GM23338 (cell line): ENCODE measurements at regions not wholly inside any gene's neighbourhood (a gene's known extent, or its start where the extent isn't known, plus 50 kb on each side); places are given as distances from the start of the nearest gene placed in this dataset.

Experiments
- ATAC-seq: fragments of 200-7000 bp; cut with Tn5 transposase; 3 replicates; pipeline ENCODE4 v1.9.1; 2020
- DNase-seq: peaks from one replicate; pipeline ENCODE4 v3.0.0-alpha.2; 2015; ENCODE audit warnings: low spot score
- H2AFZ ChIP-seq: fragments of 200-600 bp; sonication (generic); 2 replicates; pipeline ENCODE4 v1.8.0; 2016; ENCODE audit warnings: antibody characterized with exemption, mild to moderate bottlenecking, moderate library complexity
- H3F3A ChIP-seq: fragments of 200-600 bp; sonication (generic); replicated peaks from 2 replicates; pipeline ENCODE4 v1.8.0; 2017; ENCODE audit warnings: antibody characterized with exemption, mixed run types, low read depth
- H3K27ac ChIP-seq: fragments of 200-600 bp; sonication (generic); 2 replicates; pipeline ENCODE4 v1.6.1; 2016; ENCODE audit warnings: low read depth
- H3K27me3 ChIP-seq: fragments of 200-600 bp; sonication (generic); 2 replicates; pipeline ENCODE4 v1.8.0; 2016; ENCODE audit warnings: mild to moderate bottlenecking, mixed run types, moderate library complexity; ENCODE audit not compliant: insufficient read depth
- H3K36me3 ChIP-seq: fragments of 200-600 bp; sonication (generic); 2 replicates; pipeline ENCODE4 v1.8.0; 2016; ENCODE audit warnings: mild to moderate bottlenecking; ENCODE audit not compliant: insufficient read depth
- H3K4me1 ChIP-seq: fragments of 200-600 bp; sonication (generic); 2 replicates; pipeline ENCODE4 v1.8.0; 2016; ENCODE audit warnings: mild to moderate bottlenecking, moderate library complexity; ENCODE audit not compliant: insufficient read depth
- H3K4me2 ChIP-seq: fragments of 200-600 bp; sonication (generic); 2 replicates; pipeline ENCODE4 v1.7.1; 2017; ENCODE audit warnings: mixed run types
- H3K4me3 ChIP-seq: fragments of 200-600 bp; sonication (generic); 2 replicates; pipeline ENCODE4 v1.6.1; 2016; ENCODE audit warnings: mixed run types
- H3K79me2 ChIP-seq: fragments of 200-600 bp; sonication (generic); replicated peaks from 2 replicates; pipeline ENCODE4 v1.8.0; 2017; ENCODE audit warnings: mild to moderate bottlenecking; ENCODE audit not compliant: insufficient read depth
- H3K9me2 ChIP-seq: fragments of 200-600 bp; sonication (generic); 2 replicates; pipeline ENCODE4 v1.8.0; 2017; ENCODE audit not compliant: insufficient read depth
- H4K20me1 ChIP-seq: fragments of 200-600 bp; sonication (generic); replicated peaks from 2 replicates; pipeline ENCODE4 v1.8.0; 2017; ENCODE audit warnings: mild to moderate bottlenecking; ENCODE audit not compliant: insufficient read depth
- H3K27ac Mint-ChIP-seq: 2 replicates; pipeline ENCODE4 v1.8.0; 2020; ENCODE audit warnings: inconsistent platforms, mild to moderate bottlenecking, moderate library complexity, mixed read lengths
- H3K27me3 Mint-ChIP-seq: 3 replicates; pipeline ENCODE4 v1.8.0; 2022; ENCODE audit warnings: low read depth, mild to moderate bottlenecking, moderate library complexity, mixed read lengths, inconsistent platforms; ENCODE audit not compliant: insufficient read depth, poor library complexity
- H3K36me3 Mint-ChIP-seq: 3 replicates; pipeline ENCODE4 v1.8.0; 2021; ENCODE audit warnings: low read depth, mild to moderate bottlenecking, inconsistent platforms, moderate library complexity, mixed read lengths
- H3K4me1 Mint-ChIP-seq: 3 replicates; pipeline ENCODE4 v1.8.0; 2020; ENCODE audit warnings: mild to moderate bottlenecking, inconsistent platforms, mixed read lengths
- H3K4me3 Mint-ChIP-seq: 3 replicates; pipeline ENCODE4 v1.8.0; 2021; ENCODE audit warnings: moderate library complexity, mild to moderate bottlenecking, inconsistent platforms, mixed read lengths
- H3K9me3 Mint-ChIP-seq: 3 replicates; pipeline ENCODE4 v1.8.0; 2020; ENCODE audit warnings: moderate library complexity, mild to moderate bottlenecking, inconsistent platforms, mixed read lengths
- CREB1 ChIP-seq: fragments of 250-450 bp; sonication (Bioruptor Pico); IDR thresholded peaks from 2 replicates; pipeline ENCODE4 v1.5.0; 2020; ENCODE audit warnings: low read depth, mild to moderate bottlenecking, moderate library complexity
- EZH2 ChIP-seq: fragments of 200-600 bp; sonication (generic); IDR thresholded peaks from one replicate; pipeline ENCODE4 v1.8.0; 2017; ENCODE audit warnings: antibody characterized with exemption, mild to moderate bottlenecking, low read depth; ENCODE audit not compliant: unreplicated experiment
- EZH2phosphoT487 ChIP-seq: fragments of 200-600 bp; sonication (generic); IDR thresholded peaks from one replicate; pipeline ENCODE4 v1.8.1; 2018; ENCODE audit warnings: antibody characterized with exemption; ENCODE audit not compliant: unreplicated experiment
- JUNB ChIP-seq: IDR thresholded peaks from one replicate; pipeline ENCODE4 v1.6.1; 2016; ENCODE audit warnings: antibody characterized with exemption; ENCODE audit not compliant: unreplicated experiment
- NANOG ChIP-seq: IDR thresholded peaks from 2 replicates; pipeline ENCODE4 v1.6.1; 2016; ENCODE audit warnings: antibody characterized with exemption, borderline replicate concordance
- TF ChIP-seq, protein P1 (sequence below): fragments of 250-450 bp; sonication (Bioruptor Pico); IDR thresholded peaks from 2 replicates; pipeline ENCODE4 v1.5.0; 2020; ENCODE audit warnings: mild to moderate bottlenecking, moderate library complexity
- TF ChIP-seq, protein P2 (sequence below), 2 experiments: fragments of 200-600 bp in 1 of 2; sonication (generic) in 1 of 2; conservative IDR thresholded peaks; 2 replicates each; pipeline versions ENCODE4 v1.5.1 to v1.6.1; 2016 to 2017; ENCODE audit warnings: antibody characterized with exemption in 2 of 2, low read depth in 2 of 2, mild to moderate bottlenecking in 2 of 2, moderate library complexity in 1 of 2
- TF ChIP-seq, protein P3 (sequence below): IDR thresholded peaks from 2 replicates; pipeline ENCODE4 v1.6.1; 2016; ENCODE audit warnings: antibody characterized with exemption

DNA sequence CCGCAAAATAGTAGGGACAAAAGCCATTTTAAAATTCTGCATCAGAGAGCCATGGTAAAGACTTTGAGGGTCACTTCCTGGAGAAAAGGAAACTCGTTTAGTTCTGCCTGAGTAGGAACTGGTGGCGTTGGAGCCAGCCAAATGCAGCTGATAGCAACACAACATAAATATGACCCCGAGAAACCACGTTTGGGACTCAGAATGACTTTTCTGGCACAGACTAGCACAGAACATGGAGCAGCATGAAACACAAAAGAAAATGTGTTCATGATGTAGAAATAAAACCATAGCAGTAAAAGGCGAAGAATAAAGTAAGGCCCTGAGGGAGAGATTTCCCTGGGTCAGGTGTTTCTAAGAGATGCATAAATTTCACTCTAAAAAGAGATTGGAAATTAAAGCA lies 149.2 kb upstream of the KLHL29 start (continued):
- TF ChIP-seq, protein P1, sequence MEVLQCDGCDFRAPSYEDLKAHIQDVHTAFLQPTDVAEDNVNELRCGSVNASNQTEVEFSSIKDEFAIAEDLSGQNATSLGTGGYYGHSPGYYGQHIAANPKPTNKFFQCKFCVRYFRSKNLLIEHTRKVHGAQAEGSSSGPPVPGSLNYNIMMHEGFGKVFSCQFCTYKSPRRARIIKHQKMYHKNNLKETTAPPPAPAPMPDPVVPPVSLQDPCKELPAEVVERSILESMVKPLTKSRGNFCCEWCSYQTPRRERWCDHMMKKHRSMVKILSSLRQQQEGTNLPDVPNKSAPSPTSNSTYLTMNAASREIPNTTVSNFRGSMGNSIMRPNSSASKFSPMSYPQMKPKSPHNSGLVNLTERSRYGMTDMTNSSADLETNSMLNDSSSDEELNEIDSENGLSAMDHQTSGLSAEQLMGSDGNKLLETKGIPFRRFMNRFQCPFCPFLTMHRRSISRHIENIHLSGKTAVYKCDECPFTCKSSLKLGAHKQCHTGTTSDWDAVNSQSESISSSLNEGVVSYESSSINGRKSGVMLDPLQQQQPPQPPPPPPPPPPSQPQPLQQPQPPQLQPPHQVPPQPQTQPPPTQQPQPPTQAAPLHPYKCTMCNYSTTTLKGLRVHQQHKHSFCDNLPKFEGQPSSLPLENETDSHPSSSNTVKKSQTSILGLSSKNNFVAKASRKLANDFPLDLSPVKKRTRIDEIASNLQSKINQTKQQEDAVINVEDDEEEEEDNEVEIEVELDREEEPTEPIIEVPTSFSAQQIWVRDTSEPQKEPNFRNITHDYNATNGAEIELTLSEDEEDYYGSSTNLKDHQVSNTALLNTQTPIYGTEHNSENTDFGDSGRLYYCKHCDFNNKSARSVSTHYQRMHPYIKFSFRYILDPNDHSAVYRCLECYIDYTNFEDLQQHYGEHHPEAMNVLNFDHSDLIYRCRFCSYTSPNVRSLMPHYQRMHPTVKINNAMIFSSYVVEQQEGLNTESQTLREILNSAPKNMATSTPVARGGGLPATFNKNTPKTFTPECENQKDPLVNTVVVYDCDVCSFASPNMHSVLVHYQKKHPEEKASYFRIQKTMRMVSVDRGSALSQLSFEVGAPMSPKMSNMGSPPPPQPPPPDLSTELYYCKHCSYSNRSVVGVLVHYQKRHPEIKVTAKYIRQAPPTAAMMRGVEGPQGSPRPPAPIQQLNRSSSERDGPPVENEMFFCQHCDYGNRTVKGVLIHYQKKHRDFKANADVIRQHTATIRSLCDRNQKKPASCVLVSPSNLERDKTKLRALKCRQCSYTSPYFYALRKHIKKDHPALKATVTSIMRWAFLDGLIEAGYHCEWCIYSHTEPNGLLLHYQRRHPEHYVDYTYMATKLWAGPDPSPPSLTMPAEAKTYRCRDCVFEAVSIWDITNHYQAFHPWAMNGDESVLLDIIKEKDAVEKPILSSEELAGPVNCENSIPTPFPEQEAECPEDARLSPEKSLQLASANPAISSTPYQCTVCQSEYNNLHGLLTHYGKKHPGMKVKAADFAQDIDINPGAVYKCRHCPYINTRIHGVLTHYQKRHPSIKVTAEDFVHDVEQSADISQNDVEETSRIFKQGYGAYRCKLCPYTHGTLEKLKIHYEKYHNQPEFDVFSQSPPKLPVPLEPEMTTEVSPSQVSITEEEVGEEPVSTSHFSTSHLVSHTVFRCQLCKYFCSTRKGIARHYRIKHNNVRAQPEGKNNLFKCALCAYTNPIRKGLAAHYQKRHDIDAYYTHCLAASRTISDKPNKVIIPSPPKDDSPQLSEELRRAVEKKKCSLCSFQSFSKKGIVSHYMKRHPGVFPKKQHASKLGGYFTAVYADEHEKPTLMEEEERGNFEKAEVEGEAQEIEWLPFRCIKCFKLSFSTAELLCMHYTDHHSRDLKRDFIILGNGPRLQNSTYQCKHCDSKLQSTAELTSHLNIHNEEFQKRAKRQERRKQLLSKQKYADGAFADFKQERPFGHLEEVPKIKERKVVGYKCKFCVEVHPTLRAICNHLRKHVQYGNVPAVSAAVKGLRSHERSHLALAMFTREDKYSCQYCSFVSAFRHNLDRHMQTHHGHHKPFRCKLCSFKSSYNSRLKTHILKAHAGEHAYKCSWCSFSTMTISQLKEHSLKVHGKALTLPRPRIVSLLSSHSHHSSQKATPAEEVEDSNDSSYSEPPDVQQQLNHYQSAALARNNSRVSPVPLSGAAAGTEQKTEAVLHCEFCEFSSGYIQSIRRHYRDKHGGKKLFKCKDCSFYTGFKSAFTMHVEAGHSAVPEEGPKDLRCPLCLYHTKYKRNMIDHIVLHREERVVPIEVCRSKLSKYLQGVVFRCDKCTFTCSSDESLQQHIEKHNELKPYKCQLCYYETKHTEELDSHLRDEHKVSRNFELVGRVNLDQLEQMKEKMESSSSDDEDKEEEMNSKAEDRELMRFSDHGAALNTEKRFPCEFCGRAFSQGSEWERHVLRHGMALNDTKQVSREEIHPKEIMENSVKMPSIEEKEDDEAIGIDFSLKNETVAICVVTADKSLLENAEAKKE: no peak
- no peak for TF ChIP-seq CREB1 (CRISPR knock-in tag)
- TF ChIP-seq, protein P2, sequence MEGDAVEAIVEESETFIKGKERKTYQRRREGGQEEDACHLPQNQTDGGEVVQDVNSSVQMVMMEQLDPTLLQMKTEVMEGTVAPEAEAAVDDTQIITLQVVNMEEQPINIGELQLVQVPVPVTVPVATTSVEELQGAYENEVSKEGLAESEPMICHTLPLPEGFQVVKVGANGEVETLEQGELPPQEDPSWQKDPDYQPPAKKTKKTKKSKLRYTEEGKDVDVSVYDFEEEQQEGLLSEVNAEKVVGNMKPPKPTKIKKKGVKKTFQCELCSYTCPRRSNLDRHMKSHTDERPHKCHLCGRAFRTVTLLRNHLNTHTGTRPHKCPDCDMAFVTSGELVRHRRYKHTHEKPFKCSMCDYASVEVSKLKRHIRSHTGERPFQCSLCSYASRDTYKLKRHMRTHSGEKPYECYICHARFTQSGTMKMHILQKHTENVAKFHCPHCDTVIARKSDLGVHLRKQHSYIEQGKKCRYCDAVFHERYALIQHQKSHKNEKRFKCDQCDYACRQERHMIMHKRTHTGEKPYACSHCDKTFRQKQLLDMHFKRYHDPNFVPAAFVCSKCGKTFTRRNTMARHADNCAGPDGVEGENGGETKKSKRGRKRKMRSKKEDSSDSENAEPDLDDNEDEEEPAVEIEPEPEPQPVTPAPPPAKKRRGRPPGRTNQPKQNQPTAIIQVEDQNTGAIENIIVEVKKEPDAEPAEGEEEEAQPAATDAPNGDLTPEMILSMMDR (conservative IDR thresholded peaks at IDR 0.05; ENCODE audit: low read depth in 2 of 2): no peak
- no peak for TF ChIP-seq NANOG
- TF ChIP-seq EZH2: no peak
- TF ChIP-seq JUNB: no peak
- TF ChIP-seq EZH2phosphoT487: no peak

DNA sequence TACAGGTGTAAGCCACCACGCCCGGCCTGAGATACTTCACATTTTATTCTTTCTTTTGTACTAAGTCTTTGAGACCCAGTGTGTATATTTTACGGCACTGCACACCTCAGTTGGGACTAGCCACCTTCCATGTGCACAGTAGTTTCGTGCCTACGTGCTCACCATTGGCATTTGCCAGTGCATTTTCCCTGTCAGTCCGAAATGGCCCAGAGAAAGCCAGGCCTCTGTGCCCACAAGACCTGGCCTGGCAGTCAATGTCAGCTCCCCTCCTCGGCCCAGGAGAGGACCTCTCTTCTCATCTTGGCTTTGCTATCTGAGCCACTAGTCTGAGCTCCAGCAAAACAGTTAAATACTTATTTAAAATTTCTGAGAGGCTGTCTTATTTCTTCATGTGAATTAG lies 147.8 kb upstream of the KLHL29 start:
- H4K20me1 ChIP-seq: no peaks in the 10 kb centered on the region
- H2AFZ ChIP-seq: no peak overlapping the region
- H3K79me2 ChIP-seq: no peaks in the 10 kb centered on the region
- Mint-ChIP-seq H3K27ac (no peak overlapping the region), H3K36me3 (no peaks in the 10 kb centered on the region), H3K4me3 (no peak overlapping the region), H3K4me1 (no peaks in the 10 kb centered on the region), H3K9me3 (no peaks in the 10 kb centered on the region; the same call in 2 of the 3 replicates), H3K27me3 (peaks cover 6% of the 10 kb centered on the region)
- H3K27ac ChIP-seq: no peak overlapping the region
- no peak for DNase-seq
- no peaks in the 10 kb centered on the region for H3K4me1 ChIP-seq
- H3K9me2 ChIP-seq: 0 out of 2 replicates have a peak, but pooled peaks cover 3% of the 10 kb centered on the region
- no peaks in the 10 kb centered on the region for H3K27me3 ChIP-seq
- no peak for ATAC-seq
- H3K4me2 ChIP-seq: no peak overlapping the region
- no peak overlapping the region for H3K4me3 ChIP-seq
- no peaks in the 10 kb centered on the region for H3K36me3 ChIP-seq
- H3F3A ChIP-seq: no peaks in the 10 kb centered on the region
- TF ChIP-seq, protein P3, sequence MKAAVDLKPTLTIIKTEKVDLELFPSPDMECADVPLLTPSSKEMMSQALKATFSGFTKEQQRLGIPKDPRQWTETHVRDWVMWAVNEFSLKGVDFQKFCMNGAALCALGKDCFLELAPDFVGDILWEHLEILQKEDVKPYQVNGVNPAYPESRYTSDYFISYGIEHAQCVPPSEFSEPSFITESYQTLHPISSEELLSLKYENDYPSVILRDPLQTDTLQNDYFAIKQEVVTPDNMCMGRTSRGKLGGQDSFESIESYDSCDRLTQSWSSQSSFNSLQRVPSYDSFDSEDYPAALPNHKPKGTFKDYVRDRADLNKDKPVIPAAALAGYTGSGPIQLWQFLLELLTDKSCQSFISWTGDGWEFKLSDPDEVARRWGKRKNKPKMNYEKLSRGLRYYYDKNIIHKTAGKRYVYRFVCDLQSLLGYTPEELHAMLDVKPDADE: no peak
- no peak for TF ChIP-seq NANOG
